ENCODE measurements at regions not wholly inside any gene's neighbourhood (a gene's known extent, or its start where the extent isn't known, plus 50 kb on each side); places are given as distances from the start of the nearest gene placed in this dataset.
"Not testable (repeated sequence)": the region's sequence is repeated elsewhere in the genome, so short reads cannot be mapped to it uniquely, and the experiment has no call there.

GRCh38 chr22:49356428-49356827 lies 471.2 kb downstream of the BRD1 start:
- no peak for DNase-seq

GRCh38 chr22:49355211-49355920 lies 472.3 kb downstream of the BRD1 start:
- DNase-seq: no peak

GRCh38 chr22:49354516-49355210 lies 473.0 kb downstream of the BRD1 start:
- DNase-seq: no peak

GRCh38 chr22:49353235-49353634 lies 474.4 kb downstream of the BRD1 start:
- no peak for DNase-seq

- no peak for DNase-seq
Observed at GRCh38 chr22:49352361-49353169, 475.1 kb downstream of the BRD1 start.

GRCh38 chr22:49351761-49352227 lies 475.9 kb downstream of the BRD1 start:
- DNase-seq: no peak

- DNase-seq: no peak
Observed at GRCh38 chr22:49350441-49351121, 477.1 kb downstream of the BRD1 start.

- no peak for DNase-seq
Observed at GRCh38 chr22:49349841-49350381, 477.8 kb downstream of the BRD1 start.

- DNase-seq: no peak
Observed at GRCh38 chr22:49349181-49349835, 478.4 kb downstream of the BRD1 start.

- DNase-seq: no peak
Observed at GRCh38 chr22:49348631-49349030, 479.0 kb downstream of the BRD1 start.

GRCh38 chr22:49347376-49347775 lies 480.3 kb downstream of the BRD1 start:
- DNase-seq: no peak

- DNase-seq: no peak
Observed at GRCh38 chr22:49345896-49346295, 481.8 kb downstream of the BRD1 start.

- DNase-seq: no peak
Observed at GRCh38 chr22:49344656-49345055, 483.0 kb downstream of the BRD1 start.

GRCh38 chr22:49344161-49344560 lies 483.5 kb downstream of the BRD1 start:
- DNase-seq: no peak

- DNase-seq: no peak
Observed at GRCh38 chr22:49340406-49340805, 487.3 kb downstream of the BRD1 start.

GRCh38 chr22:49336483-49336882 lies 491.2 kb downstream of the BRD1 start:
- DNase-seq: not testable (repeated sequence)

GRCh38 chr22:49334976-49335375 lies 492.7 kb downstream of the BRD1 start:
- no peak for DNase-seq

- no peak for DNase-seq
Observed at GRCh38 chr22:49334449-49334789, 493.3 kb downstream of the BRD1 start.

GRCh38 chr22:49333206-49333605 lies 494.5 kb downstream of the BRD1 start:
- no peak for DNase-seq

GRCh38 chr22:49332691-49333090 lies 495.0 kb downstream of the BRD1 start:
- no peak for DNase-seq

GRCh38 chr22:49331878-49332277 lies 495.8 kb downstream of the BRD1 start:
- DNase-seq: no peak

GRCh38 chr22:49331223-49331815 lies 496.4 kb downstream of the BRD1 start:
- DNase-seq: no peak
